T follicular helper cell (primary cell): ENCODE measurements at regions not wholly inside any gene's neighbourhood (a gene's known extent, or its start where the extent isn't known, plus 50 kb on each side); places are given as distances from the start of the nearest gene placed in this dataset.
"Not testable (repeated sequence)": the region's sequence is repeated elsewhere in the genome, so short reads cannot be mapped to it uniquely, and the experiment has no call there.

ENCODE experiments used
- DNase-seq: peaks from one replicate; pipeline ENCODE4 v3.0.0-alpha.2; 2020; ENCODE audit warnings: low read depth

GRCh38 chr3:75242012-75242735 is 422.0 kb upstream of the FRG2C start:
- DNase-seq: no peak

- no peak for DNase-seq
These were observed 415.2 kb upstream of the FRG2C start for GRCh38 chr3:75248974-75249373.

- DNase-seq: no peak
These were observed 409.4 kb upstream of the FRG2C start for GRCh38 chr3:75254685-75255084.

GRCh38 chr3:75258825-75259683 is 405.1 kb upstream of the FRG2C start:
- not testable (repeated sequence) for DNase-seq

GRCh38 chr3:75260975-75261374 is 403.2 kb upstream of the FRG2C start:
- not testable (repeated sequence) for DNase-seq

- no peak for DNase-seq
These were observed 401.5 kb upstream of the FRG2C start for GRCh38 chr3:75262661-75263060.

- no peak for DNase-seq
These were observed 398.2 kb upstream of the FRG2C start for GRCh38 chr3:75265897-75266296.

- not testable (repeated sequence) for DNase-seq
These were observed 395.6 kb upstream of the FRG2C start for GRCh38 chr3:75268576-75268975.

GRCh38 chr3:75272237-75272636 is 391.9 kb upstream of the FRG2C start:
- not testable (repeated sequence) for DNase-seq

- no peak for DNase-seq
These were observed 391.4 kb upstream of the FRG2C start for GRCh38 chr3:75272691-75273090.

GRCh38 chr3:75285531-75286148 is 378.5 kb upstream of the FRG2C start:
- DNase-seq: not testable (repeated sequence)

- DNase-seq: not testable (repeated sequence)
These were observed 375.1 kb upstream of the FRG2C start for GRCh38 chr3:75288972-75289574.

GRCh38 chr3:75294124-75294523 is 370.0 kb upstream of the FRG2C start:
- no peak for DNase-seq

GRCh38 chr3:75295013-75295412 is 369.1 kb upstream of the FRG2C start:
- DNase-seq: no peak

GRCh38 chr3:75296858-75297257 is 367.3 kb upstream of the FRG2C start:
- no peak for DNase-seq

GRCh38 chr3:75300606-75301005 is 363.5 kb upstream of the FRG2C start:
- no peak for DNase-seq

GRCh38 chr3:75301050-75301449 is 363.1 kb upstream of the FRG2C start:
- not testable (repeated sequence) for DNase-seq

- DNase-seq: no peak
These were observed 360.4 kb upstream of the FRG2C start for GRCh38 chr3:75303741-75304140.

- DNase-seq: no peak
These were observed 358.2 kb upstream of the FRG2C start for GRCh38 chr3:75305901-75306300.

- not testable (repeated sequence) for DNase-seq
These were observed 352.8 kb upstream of the FRG2C start for GRCh38 chr3:75311306-75311705.

GRCh38 chr3:75312469-75312868 is 351.7 kb upstream of the FRG2C start:
- DNase-seq: not testable (repeated sequence)

- not testable (repeated sequence) for DNase-seq
These were observed 344.4 kb upstream of the FRG2C start for GRCh38 chr3:75319776-75320175.
